Activated CD4-positive, CD25-positive, alpha-beta regulatory T cell treated with anti-CD3 and anti-CD28 coated beads, Interleukin-2, amount 50 U/mL, for 72 hours (primary cell): ENCODE measurements at regions not wholly inside any gene's neighbourhood (a gene's known extent, or its start where the extent isn't known, plus 50 kb on each side); places are given as distances from the start of the nearest gene placed in this dataset.
"Not testable (repeated sequence)": the region's sequence is repeated elsewhere in the genome, so short reads cannot be mapped to it uniquely, and the experiment has no call there.

Experiments
- DNase-seq: peaks from one replicate; pipeline ENCODE4 v3.0.0; 2021

DNA sequence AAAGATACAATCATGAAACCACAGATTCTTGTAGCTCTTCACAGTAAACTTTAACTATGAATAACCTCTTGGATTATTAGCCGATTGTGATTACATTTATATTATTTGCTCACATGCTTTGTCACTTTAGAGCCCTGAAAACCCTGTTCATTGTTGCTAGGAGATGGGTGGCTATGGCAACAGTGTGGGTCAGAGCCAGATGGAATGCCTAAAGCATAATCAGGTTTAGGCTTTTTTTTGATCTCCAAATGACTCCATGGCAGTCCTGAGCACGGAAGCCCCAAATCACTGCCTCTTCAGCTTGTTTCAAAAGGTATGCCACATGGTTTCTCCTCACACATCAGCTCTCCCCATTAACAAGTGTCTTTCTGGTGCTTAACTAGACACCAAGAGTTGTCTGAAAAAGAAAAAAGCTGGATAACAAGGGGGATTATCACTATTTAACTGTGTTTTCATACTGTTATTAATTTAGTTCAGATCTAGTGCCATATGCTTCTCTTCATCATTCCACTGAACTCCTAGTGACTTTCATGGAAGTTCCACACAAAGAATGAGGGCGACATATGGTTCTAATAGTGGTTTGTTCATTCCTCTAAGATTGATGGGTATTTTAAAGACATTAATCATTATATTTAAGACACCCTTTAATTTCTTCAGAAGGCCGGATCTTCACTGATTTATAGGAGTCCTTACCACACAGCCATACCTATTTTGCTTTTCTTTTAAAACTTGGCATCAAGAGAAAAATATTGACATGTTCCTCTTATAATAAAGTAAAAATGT, 88.8 kb upstream of the PAM start:
- no peak for DNase-seq

DNA sequence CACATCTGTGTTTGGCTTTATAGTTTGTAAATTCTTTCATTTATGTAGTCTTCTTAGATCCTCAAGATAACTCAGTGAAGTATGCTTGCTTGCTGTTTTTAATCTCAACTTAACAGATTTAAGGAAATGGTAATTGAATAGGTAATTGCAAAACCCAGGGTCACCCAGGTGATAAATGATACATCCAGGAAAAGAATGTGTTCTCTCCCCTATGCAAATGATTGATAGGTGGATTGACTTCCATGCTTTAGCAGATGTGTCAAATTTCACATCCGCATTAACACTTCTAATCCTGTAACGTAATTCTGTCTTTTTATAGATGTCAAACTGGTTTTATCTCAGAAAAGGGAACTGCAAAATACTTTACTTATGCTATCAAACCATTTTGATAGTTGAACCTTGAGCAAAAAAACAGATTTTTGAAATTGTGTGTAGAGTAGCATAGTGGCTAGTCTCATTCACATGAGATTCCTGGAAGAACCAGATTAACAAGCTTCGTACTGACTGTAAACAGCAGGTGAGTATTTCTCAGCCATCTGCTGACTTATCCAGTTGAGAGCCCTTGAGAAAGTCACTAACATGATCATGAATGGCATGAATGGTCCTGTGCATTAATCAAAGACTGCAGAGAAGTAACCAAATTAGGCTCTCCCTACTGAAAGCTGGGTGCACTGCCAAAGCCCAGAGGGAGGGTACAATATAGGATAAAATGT, 86.7 kb upstream of the PAM start:
- no peak for DNase-seq

DNA sequence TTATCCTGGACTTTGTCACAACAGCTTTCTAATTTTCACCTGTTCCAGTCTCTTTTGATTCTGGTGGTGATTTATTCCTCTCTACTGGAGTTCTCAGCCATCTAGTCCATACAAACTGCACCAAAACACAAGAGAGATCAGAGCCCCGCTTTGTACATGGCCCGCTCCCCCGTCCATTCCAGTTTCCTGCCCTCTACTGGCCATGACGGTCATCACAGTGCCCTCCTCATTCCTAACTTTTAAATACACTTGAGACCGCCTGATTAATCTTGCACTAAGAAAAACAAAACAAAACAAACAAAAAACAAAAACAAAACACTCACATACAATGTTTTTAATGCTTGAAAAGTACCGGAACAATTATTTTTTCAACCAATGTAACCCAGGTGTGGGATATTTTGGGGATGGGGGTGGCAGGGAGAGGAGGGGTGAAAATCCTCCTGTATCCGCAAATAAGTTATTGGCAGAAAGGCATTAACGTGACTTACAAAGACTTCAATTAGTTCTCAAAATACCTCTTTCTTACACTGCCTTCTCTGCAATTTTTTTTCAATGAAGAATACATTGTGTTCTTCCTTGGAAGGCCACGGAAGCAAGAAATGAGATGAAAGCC, 84.8 kb upstream of the PAM start:
- no peak for DNase-seq

DNA sequence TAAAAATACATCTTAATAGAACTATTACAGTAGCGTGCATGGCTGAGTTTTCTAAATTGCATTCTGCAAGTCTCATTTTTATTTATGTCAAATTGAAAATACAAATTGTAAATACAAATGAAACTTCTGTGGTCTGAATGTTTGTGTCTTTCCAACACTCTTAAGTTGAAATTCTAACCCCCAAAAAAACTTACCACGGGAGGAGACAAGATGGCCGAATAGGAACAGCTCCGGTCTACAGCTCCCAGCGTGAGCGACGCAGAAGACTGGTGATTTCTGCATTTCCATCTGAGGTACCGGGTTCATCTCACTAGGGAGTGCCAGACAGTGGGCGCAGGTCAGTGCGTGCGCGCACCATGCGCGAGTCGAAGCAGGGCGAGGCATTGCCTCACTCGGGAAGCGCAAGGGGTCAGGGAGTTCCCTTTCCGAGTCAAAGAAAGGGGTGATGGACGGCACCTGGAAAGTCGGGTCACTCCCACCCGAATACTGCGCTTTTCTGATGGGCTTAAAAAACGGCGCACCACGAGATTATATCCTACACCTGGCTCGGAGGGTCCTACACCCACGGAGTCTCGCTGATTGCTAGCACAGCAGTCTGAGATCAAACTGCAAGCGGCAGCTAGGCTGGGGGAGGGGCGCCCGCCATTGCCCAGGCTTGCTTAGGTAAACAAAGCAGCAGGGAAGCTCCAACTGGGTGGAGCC, 83.9 kb upstream of the PAM start:
- DNase-seq: not testable (repeated sequence)

DNA sequence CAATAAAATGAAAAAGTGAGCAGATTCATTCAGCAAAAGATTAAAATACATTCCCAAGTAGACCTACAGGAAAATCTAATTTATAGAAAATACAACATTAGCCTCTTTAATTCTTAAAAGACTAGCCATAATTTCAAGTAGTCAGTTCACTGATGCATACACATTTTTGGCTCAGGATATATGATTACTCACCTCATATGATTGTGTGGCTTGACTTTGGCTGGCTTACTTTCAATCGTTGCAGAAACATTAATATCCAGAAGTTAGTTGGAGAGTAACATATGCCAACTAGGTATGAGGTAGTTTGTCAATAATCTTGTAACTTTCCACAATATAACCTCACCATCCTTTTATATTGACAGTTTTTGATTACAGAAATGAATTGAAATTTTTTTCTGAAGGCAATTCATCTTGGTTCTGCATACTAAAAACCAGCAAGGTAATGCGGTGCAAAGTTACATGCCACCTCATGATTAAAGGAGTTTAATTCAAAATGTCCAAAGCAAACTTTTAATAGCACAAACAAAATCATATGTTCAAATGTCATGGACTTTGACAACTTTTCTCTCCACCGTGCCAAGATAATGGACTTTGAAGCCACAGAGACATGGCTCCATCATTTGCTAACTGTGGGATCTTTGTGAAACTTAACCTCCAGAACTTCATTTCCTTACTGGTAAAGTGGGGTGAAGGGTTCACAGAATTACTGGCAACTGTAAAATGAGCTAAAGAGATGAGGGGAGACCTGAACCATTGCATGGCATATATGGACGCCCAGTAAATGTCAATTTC, 76.6 kb upstream of the PAM start:
- no peak for DNase-seq

DNA sequence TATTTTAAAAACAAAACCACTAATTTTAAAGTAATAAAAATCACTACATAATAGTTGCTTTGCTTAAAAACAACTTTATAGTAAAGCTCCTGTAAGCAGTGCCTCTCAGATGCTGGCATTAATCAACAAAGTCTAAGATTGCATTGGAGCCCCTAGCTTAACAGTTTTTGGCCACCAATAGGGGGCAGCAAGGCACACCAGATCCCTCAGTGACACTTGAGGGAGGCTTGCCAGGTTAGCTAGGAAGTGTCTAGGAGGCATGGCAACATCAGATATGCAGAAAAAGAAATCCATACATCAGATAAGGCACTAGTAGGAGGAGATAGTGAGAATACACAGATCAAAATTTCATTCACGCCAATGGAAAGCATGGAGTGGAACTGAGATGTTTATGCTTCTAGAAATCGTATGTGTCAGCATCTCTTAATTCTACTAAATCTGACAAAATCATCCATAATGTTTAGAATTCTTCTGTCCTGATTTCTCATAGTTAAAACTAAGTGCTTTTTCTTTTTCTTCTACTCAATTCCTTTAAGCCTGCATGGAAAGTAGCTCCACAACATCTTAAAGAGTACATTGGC, 73.6 kb upstream of the PAM start:
- peak; percentile 55 for DNase-seq

DNA sequence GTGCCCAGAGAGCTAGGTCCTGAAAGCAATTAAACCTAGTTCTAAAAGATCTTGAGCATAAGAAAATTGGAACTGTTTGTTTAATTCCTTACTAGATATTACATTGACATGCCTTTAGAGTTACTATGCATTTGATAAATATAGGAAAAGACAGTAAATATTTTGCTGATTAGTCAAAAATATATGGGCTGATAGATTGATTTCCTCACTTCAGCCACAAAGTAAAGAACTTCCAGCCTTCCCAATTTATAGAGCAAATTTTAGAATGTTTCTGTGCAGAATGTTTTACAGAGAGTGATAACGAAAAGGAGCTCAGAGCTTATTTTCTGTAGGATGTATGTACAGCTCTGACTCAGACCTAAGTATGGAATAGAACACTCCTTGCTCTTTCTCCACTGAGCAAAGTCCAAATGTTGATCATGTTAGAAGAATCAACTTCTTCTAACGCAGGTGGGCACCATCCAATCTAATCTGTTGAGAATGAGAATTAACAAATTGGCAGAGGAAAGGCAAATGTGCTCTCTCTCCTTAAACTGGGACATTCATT, 72.9 kb upstream of the PAM start:
- DNase-seq: no peak

DNA sequence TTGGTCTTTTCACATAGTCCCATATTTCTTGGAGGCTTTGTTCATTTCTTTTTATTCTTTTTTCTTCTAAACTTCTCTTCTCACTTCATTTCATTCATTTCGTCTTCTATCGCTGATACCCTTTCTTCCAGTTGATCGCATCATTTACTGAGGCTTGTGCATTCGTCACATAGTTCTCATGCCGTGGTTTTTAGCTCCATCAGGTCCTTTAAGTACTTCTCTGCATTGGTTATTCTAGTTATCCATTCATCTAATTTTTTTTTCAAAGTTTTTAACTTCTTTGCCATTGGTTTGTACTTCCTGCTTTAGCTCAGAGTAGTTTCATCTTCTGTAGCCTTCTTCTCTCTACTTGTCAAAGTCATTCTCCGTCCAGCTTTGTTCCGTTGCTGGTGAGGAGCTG, 67.0 kb upstream of the PAM start:
- not testable (repeated sequence) for DNase-seq

DNA sequence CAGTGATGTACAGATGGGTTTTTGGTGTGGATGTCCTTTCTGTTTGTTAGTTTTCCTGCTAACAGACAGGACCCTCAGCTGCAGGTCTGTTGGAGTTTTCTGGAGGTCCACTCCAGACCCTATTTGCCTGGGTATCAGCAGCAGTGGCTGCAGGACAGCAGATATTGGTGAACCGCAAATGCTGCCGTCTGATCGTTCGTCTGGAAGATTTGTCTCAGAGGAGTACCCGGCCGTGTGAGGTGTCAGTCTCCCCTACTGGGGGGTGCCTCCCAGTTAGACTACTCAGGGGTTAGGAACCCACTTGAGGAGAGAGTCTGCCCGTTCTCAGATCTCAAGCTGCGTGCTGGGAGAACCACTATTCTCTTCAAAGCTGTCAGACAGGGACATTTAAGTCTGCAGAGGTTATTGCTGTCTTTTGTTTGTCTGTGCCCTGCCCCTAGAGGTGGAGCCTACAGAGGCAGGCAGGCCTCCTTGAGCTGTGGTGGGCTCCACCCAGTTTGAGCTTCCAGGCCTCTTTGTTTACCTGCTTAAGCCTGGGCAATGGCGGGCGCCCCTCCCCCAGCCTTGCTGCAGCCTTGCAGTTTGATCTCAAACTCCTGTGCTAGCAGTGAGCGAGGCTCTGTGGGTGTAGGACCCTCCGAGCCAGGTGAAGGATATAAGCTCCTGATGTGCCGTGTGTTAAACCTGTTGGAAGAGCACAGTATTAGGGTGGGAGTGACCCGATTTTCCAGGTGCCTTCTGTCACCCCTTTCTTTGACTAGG, 66.3 kb upstream of the PAM start:
- DNase-seq: not testable (repeated sequence)

DNA sequence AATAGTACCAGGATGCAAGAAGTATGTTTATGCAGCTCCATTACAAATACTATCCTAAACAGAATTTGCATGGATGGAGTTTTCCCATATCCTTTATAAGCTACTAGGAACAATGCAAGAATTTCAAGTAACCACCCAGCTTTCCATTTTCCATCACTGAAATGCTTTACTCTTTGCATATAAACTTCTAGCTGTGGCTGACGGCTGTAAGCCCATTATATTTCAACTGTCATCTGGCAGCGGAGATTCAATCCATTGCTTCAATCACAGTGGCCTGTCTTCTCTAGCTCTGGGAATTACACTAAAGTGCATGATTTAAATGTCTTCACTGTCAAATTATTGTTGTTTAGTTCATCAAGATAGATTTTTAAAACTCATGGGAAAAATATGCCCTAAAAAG, 64.2 kb upstream of the PAM start:
- DNase-seq: no peak

DNA sequence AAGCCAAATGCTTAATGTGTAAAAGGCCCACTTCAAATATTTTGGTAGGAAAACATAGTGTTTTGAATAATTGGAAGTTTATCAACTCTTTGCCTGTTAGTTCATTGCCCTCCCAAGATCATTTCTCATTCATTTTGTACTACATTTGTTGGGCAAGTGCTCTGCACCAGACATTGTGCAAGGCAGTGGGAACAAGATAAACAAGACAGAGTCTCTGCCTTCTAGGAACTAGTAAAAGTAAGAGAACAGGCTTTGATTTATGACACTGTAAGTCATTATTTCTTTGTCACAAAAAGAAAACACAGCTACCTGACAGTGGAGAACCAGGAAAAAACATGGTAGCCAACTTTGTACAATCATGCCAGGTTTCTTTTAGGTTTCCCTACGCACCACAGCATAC, 63.7 kb upstream of the PAM start:
- no peak for DNase-seq

DNA sequence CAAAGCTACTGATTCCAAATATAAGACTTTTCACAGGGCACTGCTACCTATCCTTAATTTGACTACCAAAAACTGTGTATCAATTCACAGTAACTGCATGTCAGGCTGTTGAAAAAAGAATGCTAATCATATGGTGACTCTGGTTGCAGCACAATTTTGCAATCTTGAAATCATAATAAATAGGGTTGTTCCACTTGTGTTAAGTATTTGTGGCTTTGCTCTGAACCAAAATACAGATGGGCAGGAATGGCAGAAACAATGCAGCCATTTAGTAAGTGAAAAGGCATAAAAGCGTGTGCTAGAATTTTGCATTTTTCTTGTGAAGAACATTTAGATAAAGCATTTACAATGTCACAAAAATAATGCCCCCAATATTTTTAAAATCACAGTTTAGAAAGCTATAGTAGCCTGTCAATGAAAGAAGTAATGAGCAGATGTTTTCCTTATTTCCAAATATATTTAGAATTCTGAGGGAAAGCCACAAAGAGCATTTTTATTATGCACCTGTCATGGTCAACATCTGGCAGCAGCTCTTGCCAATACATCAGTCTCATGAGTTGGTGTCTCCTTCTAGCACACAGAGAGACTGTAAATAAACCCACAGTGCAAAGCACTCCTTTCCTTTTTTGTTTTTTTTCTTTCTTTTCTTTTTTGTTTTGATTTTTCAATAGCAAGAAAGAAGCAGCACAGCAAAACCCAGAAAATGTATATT, 54.8 kb upstream of the PAM start:
- DNase-seq: no peak

DNA sequence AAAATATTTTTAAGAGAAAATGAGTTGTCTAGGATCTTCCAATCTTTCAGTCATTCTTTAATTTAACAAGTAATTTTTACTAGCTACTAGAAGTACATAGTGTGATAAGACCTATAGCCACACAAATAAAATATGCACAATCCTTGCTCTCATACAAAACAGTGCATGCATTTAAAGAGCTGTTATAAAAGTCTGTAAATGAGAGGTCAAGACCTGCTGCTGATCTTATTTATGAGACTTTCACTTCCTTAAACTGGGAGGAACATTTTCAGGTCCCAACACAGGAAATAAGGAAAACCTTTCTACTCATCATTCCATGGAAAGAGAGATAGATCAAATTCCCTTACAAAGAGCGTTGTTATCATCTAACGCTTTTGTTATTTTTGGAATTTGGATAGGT, 54.2 kb upstream of the PAM start:
- DNase-seq: no peak

DNA sequence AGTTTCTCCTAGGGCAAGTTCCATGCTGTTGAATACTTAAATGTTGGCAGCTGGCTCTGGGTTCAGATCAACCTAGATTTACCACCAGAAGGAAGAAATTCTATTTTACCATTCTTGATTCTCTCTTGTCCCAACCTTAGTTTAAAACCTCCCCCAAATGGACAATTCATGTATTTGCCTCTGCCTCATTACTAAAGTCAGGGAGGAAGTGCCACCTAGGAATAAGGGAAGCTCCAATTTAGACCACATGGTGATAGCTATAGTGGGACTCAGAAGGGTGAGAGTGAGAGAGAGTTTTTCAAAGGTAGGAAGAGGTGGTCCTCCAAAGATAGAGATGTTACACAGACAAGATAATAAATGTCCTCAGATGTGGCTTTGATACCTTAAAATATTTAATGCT, 53.4 kb upstream of the PAM start:
- no peak for DNase-seq
